Tibial artery (tissue), 4 donors: ENCODE measurements at regions not wholly inside any gene's neighbourhood (a gene's known extent, or its start where the extent isn't known, plus 50 kb on each side); places are given as distances from the start of the nearest gene placed in this dataset.
"Not testable (repeated sequence)": the region's sequence is repeated elsewhere in the genome, so short reads cannot be mapped to it uniquely, and the experiment has no call there.

Experiments used
- DNase-seq, 2 donors: peaks; one replicate each; pipeline ENCODE4 v3.0.0-alpha.2; 2019
- H3K27ac ChIP-seq, 2 donors: fragments of 200-600 bp; sonication (generic) in 1 of 2; 1 replicate in 1 of 2; 2 replicates in 1 of 2; pipeline ENCODE4 v1.5.1; 2018 to 2019; ENCODE audit warnings: mild to moderate bottlenecking in 1 of 2
- H3K27me3 ChIP-seq, 2 donors: fragments of 200-600 bp; sonication (generic) in 1 of 2; one replicate each; pipeline versions ENCODE4 v1.5.1 to v1.6.0; 2016 to 2019
- H3K36me3 ChIP-seq, 3 donors: fragments of 200-600 bp; sonication (generic) in 2 of 3; one replicate each; pipeline ENCODE4 v1.5.1; 2016 to 2019; ENCODE audit warnings: mild to moderate bottlenecking in 2 of 3
- H3K4me1 ChIP-seq, 4 donors: fragments of 200-600 bp; sonication (generic) in 2 of 4; 1 replicate in 3 of 4; 2 replicates in 1 of 4; pipeline ENCODE4 v1.5.1; 2016 to 2019
- H3K4me3 ChIP-seq, 2 donors: fragments of 200-600 bp; sonication (generic) in 1 of 2; 1 replicate in 1 of 2; 2 replicates in 1 of 2; pipeline ENCODE4 v1.5.1; 2018 to 2019; ENCODE audit warnings: mild to moderate bottlenecking in 2 of 2
- H3K9me3 ChIP-seq, 3 donors: fragments of 200-600 bp; sonication (generic) in 1 of 3; one replicate each; pipeline ENCODE4 v1.5.1; 2016 to 2019
- intact Hi-C: fragments of 100-400 bp; cut with DNase I; formaldehyde crosslinking; loops from one replicate; pipeline ENCODE4 v1.15.0; 2023; ENCODE audit warnings: low total_unique reads
- TF ChIP-seq, protein P1 (sequence below), 2 experiments: fragments of 200-600 bp in 1 of 2; fragments of 450-650 bp in 1 of 2; IDR thresholded peaks; one replicate each; pipeline ENCODE4 v1.5.1; 2017 to 2019; ENCODE audit warnings: antibody characterized with exemption in 2 of 2, mild to moderate bottlenecking in 1 of 2, moderate library complexity in 1 of 2

DNA sequence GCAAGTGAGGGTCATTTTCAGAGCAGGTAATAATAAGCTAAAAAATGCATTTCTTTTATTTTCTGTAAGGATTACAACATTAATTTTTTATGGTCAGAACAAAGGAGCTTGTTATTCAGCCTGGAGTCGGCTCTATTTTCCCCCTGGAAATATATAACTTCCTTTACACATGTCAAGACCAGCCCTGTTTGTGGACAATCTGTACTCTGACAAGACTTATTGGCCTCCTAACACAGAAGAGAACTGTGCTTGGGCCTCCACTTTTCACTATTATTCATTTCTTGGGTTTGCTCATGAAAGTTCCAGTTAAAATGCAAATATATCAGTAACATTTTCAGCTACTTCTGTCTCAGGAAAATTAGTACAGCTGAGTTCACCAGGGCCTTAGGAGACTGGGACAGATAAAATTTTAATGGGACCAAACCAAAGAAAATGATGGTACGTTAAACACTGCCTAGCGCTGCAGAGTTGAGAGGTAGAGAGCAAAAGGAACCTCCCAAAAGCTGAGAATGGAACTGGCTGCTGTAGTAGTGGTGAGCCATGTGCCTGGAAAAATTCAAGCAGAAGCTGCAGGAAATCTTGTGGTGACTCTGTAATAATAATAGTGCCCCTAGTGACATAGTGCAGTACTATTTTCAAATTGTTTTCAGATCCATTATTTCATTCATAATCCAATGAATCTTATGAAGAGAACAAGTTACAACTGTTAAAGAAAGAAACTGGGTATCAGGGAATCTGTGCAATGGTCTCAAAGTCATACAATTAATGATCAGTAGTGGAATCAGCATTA is 227.2 kb upstream of the KIAA1217 start:
- H3K27me3 ChIP-seq: no peaks in the 10 kb centered on the region
- TF ChIP-seq, protein P1, sequence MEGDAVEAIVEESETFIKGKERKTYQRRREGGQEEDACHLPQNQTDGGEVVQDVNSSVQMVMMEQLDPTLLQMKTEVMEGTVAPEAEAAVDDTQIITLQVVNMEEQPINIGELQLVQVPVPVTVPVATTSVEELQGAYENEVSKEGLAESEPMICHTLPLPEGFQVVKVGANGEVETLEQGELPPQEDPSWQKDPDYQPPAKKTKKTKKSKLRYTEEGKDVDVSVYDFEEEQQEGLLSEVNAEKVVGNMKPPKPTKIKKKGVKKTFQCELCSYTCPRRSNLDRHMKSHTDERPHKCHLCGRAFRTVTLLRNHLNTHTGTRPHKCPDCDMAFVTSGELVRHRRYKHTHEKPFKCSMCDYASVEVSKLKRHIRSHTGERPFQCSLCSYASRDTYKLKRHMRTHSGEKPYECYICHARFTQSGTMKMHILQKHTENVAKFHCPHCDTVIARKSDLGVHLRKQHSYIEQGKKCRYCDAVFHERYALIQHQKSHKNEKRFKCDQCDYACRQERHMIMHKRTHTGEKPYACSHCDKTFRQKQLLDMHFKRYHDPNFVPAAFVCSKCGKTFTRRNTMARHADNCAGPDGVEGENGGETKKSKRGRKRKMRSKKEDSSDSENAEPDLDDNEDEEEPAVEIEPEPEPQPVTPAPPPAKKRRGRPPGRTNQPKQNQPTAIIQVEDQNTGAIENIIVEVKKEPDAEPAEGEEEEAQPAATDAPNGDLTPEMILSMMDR (IDR thresholded peaks at IDR 0.05): no peak

DNA sequence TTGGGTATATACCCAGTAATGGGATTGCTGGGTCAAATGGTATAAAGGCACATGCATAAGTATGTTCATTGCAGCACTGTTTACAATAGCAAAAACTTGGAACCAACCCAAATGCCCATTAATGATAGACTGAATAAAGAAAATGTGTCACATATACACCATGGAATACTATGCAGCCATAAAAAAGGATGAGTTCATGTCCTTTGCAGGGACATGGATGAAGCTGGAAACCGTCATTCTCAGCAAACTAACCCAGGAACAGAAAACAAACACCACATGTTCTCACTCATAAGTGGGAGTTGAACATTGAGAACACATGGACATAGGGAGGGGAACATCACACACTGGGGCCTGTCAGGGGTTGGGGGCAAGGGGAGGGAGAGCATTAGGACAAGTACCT is 224.5 kb upstream of the KIAA1217 start:
- H3K27ac ChIP-seq, H3K9me3 ChIP-seq, H3K4me1 ChIP-seq, DNase-seq, intact Hi-C loops, H3K27me3 ChIP-seq, H3K36me3 ChIP-seq, H3K4me3 ChIP-seq: not testable (repeated sequence)

More for the DNA sequence above, 227.2 kb upstream of the KIAA1217 start:
- Histone ChIP-seq H3K27ac (no peak overlapping the region), H3K9me3 (peaks cover 0 to 4% (median 0%) of the 10 kb centered on the region in 3 donors), H3K4me3 (no peak overlapping the region), H3K36me3 (no peaks in the 10 kb centered on the region), H3K4me1 (no peaks in the 10 kb centered on the region)
- DNase-seq: no peak
- intact Hi-C loops: no loop called here

DNA sequence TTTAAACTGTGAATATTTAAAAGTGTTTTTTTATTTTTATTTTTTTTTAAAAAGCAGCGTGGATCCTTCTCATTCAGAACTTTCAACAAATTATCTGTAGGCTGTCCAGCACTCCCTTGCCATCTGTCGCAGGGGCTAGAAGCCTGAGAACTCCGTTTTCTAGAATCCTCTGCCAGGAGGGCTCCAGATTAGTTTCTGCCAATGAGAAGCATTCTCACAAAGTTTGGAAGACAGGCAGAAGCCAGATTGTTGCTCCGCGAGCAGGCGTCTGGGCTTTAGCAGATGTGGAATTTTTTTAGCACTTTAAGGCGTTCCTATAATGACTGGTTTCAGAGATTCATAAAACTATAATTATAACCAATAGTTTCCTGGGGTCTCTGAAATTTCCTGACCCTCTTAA is 220.9 kb upstream of the KIAA1217 start:
- peaks cover 0 to 4% (median 0%) of the 10 kb centered on the region in 3 donors for H3K9me3 ChIP-seq
- no peak for DNase-seq
- H3K36me3 ChIP-seq: no peaks in the 10 kb centered on the region
- no peaks in the 10 kb centered on the region for H3K4me1 ChIP-seq
- no peak overlapping the region for H3K27ac ChIP-seq
- H3K27me3 ChIP-seq: no peaks in the 10 kb centered on the region
- intact Hi-C loops: no loop called here
- TF ChIP-seq, protein P1 (IDR thresholded peaks at IDR 0.05): no peak
- no peak overlapping the region for H3K4me3 ChIP-seq

DNA sequence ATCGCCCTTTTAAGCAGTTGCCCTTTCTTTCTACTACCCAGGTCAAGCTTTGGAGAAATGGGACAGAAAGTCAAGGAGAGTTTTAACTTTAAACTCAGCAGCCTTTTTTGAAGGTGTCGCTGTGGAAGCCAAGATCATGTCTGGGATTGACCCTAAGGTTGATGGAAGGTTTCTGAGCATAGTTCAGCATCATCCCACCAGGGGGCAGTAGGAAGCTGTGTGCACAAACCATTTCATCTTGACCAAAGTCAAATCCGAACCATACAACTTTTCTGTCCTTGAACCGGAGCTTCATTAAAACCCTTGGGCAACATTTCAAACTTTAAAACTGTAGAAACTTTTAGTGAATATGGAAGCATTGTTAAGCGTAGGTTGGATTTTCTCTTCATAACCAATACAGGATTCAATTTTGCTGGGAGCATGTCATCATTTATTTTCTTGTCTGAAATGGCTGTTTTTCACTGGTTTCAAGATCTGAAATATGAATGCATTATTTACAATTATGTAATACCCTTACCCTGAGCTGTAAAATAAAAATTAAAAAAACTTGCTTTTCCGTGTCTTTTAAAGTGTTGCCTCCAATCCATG is 214.4 kb upstream of the KIAA1217 start:
- no peak overlapping the region for H3K27ac ChIP-seq
- H3K27me3 ChIP-seq: no peaks in the 10 kb centered on the region
- H3K4me1 ChIP-seq: no peaks in the 10 kb centered on the region
- no peaks in the 10 kb centered on the region for H3K36me3 ChIP-seq
- TF ChIP-seq, protein P1 (IDR thresholded peaks at IDR 0.05): peak; percentile 40 to 52
- intact Hi-C loops: no loop called here
- no peaks in the 10 kb centered on the region for H3K9me3 ChIP-seq
- H3K4me3 ChIP-seq: no peak overlapping the region
- peak in 1 of 2 donors; percentile 23 for DNase-seq

DNA sequence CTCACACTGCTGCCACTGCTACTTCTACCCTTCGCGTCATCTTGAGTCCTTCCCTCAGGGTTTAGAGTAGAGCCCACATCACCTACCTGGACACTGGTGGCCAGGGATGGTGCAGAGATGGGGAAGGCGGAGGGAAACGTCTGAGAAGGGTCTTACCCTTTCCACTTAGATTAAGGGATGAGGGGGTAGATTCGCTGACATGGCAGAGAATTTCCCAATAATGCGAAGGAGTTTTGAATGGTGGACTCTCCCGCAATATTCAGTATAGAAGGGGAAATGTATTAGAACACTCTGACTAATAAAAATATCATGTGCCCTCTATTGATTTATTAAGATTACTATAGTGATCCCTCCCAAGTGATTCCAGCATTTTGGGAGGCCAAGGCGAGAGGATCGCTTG is 209.5 kb upstream of the KIAA1217 start:
- Histone ChIP-seq H3K27me3 (no peaks in the 10 kb centered on the region), H3K4me3 (no peak overlapping the region), H3K9me3 (no peaks in the 10 kb centered on the region), H3K27ac (no peak overlapping the region), H3K36me3 (no peaks in the 10 kb centered on the region), H3K4me1 (no peaks in the 10 kb centered on the region)
- TF ChIP-seq, protein P1 (IDR thresholded peaks at IDR 0.05): no peak
- DNase-seq: no peak
- intact Hi-C loops: no loop called here

DNA sequence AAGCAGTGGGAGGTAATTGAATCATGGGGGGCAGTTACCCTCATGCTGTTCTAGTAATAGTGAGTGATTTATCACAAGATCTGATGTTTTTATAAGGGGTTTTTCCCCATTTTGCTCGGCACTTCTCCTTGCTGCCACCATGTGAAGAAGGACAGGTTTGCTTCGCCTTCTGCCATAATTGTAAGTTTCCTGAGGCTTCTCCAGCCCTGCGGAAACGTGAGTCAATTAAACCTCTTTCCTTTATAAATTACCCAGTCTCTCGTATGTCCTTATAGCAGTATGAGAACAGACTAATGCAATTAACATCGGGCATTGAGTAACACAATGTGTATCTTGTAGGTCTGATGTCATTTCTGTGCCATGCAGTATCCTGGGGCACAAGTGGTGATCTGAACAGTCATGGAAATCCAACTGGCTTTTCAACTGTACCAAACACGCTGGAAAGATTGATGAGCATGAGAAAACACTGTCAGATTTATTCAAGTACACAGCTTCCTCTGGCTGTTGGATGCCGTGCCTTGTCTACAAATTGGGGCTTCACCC is 208.6 kb upstream of the KIAA1217 start:
- intact Hi-C loops: no loop called here
- H3K27ac ChIP-seq: no peak overlapping the region
- H3K4me3 ChIP-seq: no peak overlapping the region
- DNase-seq: no peak
- no peaks in the 10 kb centered on the region for H3K36me3 ChIP-seq
- no peaks in the 10 kb centered on the region for H3K4me1 ChIP-seq
- H3K27me3 ChIP-seq: no peaks in the 10 kb centered on the region
- TF ChIP-seq, protein P1 (IDR thresholded peaks at IDR 0.05): no peak
- no peaks in the 10 kb centered on the region for H3K9me3 ChIP-seq
